Lower lobe of right lung (tissue), 2 donors: ENCODE measurements at regions not wholly inside any gene's neighbourhood (a gene's known extent, or its start where the extent isn't known, plus 50 kb on each side); places are given as distances from the start of the nearest gene placed in this dataset.

Source experiments
- ATAC-seq, 2 donors: fragments of 200-7000 bp; cut with Tn5 transposase; one replicate each; pipeline ENCODE4 v1.9.1; 2020 to 2022; ENCODE audit warnings: mild to moderate bottlenecking in 2 of 2, moderate library complexity in 2 of 2
- DNase-seq: peaks from one replicate; pipeline ENCODE4 v3.0.0-alpha.2; 2020
- H3K27ac ChIP-seq: fragments of 200-600 bp; one replicate; pipeline ENCODE4 v1.8.0; 2022
- H3K27me3 ChIP-seq: fragments of 200-600 bp; one replicate; pipeline ENCODE4 v1.8.0; 2022; ENCODE audit warnings: low read depth
- H3K36me3 ChIP-seq: fragments of 200-600 bp; one replicate; pipeline ENCODE4 v1.8.0; 2022; ENCODE audit warnings: mild to moderate bottlenecking
- H3K4me1 ChIP-seq: fragments of 200-600 bp; one replicate; pipeline ENCODE4 v1.8.0; 2022
- H3K4me3 ChIP-seq: fragments of 200-600 bp; one replicate; pipeline ENCODE4 v1.8.0; 2022; ENCODE audit warnings: mild to moderate bottlenecking
- H3K9me3 ChIP-seq: fragments of 200-600 bp; one replicate; pipeline ENCODE4 v1.8.0; 2022
- CTCF ChIP-seq: fragments of 200-600 bp; IDR thresholded peaks from one replicate; pipeline ENCODE4 v1.8.0; 2022; ENCODE audit warnings: antibody characterized with exemption, mild to moderate bottlenecking
- intact Hi-C: fragments of 100-400 bp; cut with DNase I; formaldehyde crosslinking; loops from one replicate; pipeline ENCODE4 v1.11.0; 2022
- donor health status: DM: no; HTN: yes; CAD: no; lungs with severe emphysema.

GRCh38 chr22:33221568-33221967 is 163.4 kb upstream of the SYN3 start:
- H3K27me3 ChIP-seq = no peaks in the 10 kb centered on the region
- H3K9me3 ChIP-seq = no peaks in the 10 kb centered on the region
- no peaks in the 10 kb centered on the region for H3K4me1 ChIP-seq
- H3K27ac ChIP-seq = no peak overlapping the region
- TF ChIP-seq CTCF = no peak
- no peak for DNase-seq
- ATAC-seq = no peak
- intact Hi-C loops = no loop called here
- no peak overlapping the region for H3K4me3 ChIP-seq
- no peaks in the 10 kb centered on the region for H3K36me3 ChIP-seq

- no peak for ATAC-seq
- no peak for DNase-seq
- intact Hi-C loops = no loop called here
- no peak for TF ChIP-seq CTCF
- Histone ChIP-seq H3K4me1 (no peaks in the 10 kb centered on the region), H3K9me3 (no peaks in the 10 kb centered on the region), H3K36me3 (no peaks in the 10 kb centered on the region), H3K27ac (no peak overlapping the region), H3K4me3 (no peak overlapping the region), H3K27me3 (no peaks in the 10 kb centered on the region)
Observed at GRCh38 chr22:33220476-33221080, 162.4 kb upstream of the SYN3 start.

GRCh38 chr22:33219648-33220384 is 161.6 kb upstream of the SYN3 start:
- no peak overlapping the region for H3K4me3 ChIP-seq
- no peak overlapping the region for H3K27ac ChIP-seq
- no peak for DNase-seq
- H3K9me3 ChIP-seq = no peaks in the 10 kb centered on the region
- H3K36me3 ChIP-seq = no peaks in the 10 kb centered on the region
- no peaks in the 10 kb centered on the region for H3K4me1 ChIP-seq
- no peak for ATAC-seq
- no peak for TF ChIP-seq CTCF
- intact Hi-C loops = no loop called here
- H3K27me3 ChIP-seq = no peaks in the 10 kb centered on the region

- Histone ChIP-seq H3K9me3 (no peaks in the 10 kb centered on the region), H3K27me3 (peaks cover 12% of the 10 kb centered on the region), H3K4me1 (no peaks in the 10 kb centered on the region), H3K4me3 (no peak overlapping the region), H3K27ac (no peak overlapping the region), H3K36me3 (no peaks in the 10 kb centered on the region)
- ATAC-seq = no peak
- DNase-seq = no peak
- no peak for TF ChIP-seq CTCF
- intact Hi-C loops = no loop called here
Observed at GRCh38 chr22:33213383-33214075, 155.3 kb upstream of the SYN3 start.

GRCh38 chr22:33209930-33210784 is 152.0 kb upstream of the SYN3 start:
- TF ChIP-seq CTCF = peak; percentile 50
- Histone ChIP-seq H3K4me1 (no peaks in the 10 kb centered on the region), H3K36me3 (no peaks in the 10 kb centered on the region), H3K27me3 (peaks cover 16% of the 10 kb centered on the region), H3K4me3 (no peak overlapping the region), H3K9me3 (no peaks in the 10 kb centered on the region), H3K27ac (no peak overlapping the region)
- peak; percentile 65 to 66 for ATAC-seq
- intact Hi-C loops = no loop called here
- DNase-seq = no peak
